Cardiac fibroblast (primary cell): ENCODE measurements at regions not wholly inside any gene's neighbourhood (a gene's known extent, or its start where the extent isn't known, plus 50 kb on each side); places are given as distances from the start of the nearest gene placed in this dataset.
"Not testable (repeated sequence)": the region's sequence is repeated elsewhere in the genome, so short reads cannot be mapped to it uniquely, and the experiment has no call there.

Source experiments
- DNase-seq, 2 donors: peaks; one replicate each; pipeline versions ENCODE4 v3.0.0 to v3.0.0-alpha.2; 2010; ENCODE audit warnings: low read depth in 2 of 2
- H3K4me3 ChIP-seq, 2 donors: replicated peaks in 1 of 2; 1 replicate in 1 of 2; 2 replicates in 1 of 2; pipeline ENCODE4 v1.5.1; 2011; ENCODE audit warnings: low read depth in 2 of 2, low read length in 2 of 2, mild to moderate bottlenecking in 2 of 2, moderate library complexity in 1 of 2
- TF ChIP-seq, protein P1 (sequence below): IDR thresholded peaks from one replicate; pipeline ENCODE4 v1.5.1; 2011; ENCODE audit warnings: low read depth, mild to moderate bottlenecking, low read length, inconsistent platforms

DNA sequence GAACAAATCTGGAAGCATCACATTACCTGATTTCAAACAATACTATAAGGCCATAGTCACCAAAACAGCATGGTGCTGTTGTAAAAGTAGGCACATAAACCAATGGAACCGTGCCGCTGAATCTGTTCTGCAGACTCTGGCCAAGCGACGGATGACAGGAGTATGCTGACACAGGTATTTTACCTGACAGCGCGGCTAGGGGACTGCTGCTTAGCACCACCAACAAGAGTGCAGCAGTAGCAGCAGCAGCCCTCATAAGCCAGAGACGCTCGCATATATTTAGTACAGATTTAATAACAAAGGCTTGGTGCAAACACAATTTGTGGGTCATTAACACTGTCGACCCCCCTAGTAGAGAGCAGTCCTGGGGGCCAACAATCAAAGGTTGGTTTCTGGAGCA lies 677.6 kb upstream of the LMO3 start:
- DNase-seq, result no peak
- TF ChIP-seq, protein P1, sequence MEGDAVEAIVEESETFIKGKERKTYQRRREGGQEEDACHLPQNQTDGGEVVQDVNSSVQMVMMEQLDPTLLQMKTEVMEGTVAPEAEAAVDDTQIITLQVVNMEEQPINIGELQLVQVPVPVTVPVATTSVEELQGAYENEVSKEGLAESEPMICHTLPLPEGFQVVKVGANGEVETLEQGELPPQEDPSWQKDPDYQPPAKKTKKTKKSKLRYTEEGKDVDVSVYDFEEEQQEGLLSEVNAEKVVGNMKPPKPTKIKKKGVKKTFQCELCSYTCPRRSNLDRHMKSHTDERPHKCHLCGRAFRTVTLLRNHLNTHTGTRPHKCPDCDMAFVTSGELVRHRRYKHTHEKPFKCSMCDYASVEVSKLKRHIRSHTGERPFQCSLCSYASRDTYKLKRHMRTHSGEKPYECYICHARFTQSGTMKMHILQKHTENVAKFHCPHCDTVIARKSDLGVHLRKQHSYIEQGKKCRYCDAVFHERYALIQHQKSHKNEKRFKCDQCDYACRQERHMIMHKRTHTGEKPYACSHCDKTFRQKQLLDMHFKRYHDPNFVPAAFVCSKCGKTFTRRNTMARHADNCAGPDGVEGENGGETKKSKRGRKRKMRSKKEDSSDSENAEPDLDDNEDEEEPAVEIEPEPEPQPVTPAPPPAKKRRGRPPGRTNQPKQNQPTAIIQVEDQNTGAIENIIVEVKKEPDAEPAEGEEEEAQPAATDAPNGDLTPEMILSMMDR, result no peak

GRCh38 chr12:17282169-17282568 lies 676.2 kb upstream of the LMO3 start:
- DNase-seq, result not testable (repeated sequence)

More for the DNA sequence above, 677.6 kb upstream of the LMO3 start:
- H3K4me3 ChIP-seq, result no peak overlapping the region

DNA sequence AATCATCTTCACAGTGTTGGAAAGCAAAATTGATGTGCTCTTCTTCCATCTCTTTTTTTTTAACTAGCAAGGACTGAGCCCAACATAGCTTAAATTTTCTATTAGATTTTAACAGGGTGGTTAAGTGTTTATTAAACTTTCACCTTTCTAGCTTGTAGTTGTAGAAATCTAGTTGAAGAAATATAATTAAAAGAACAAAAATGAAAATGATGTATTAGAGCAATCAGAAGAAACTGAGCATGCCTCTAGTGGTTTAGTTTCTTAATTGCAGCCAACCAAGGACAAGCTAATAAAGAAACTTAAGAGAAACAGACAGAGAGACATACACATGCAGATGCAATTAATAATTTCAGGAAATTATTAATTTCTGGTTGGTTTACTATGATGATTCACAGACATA lies 673.0 kb upstream of the LMO3 start:
- DNase-seq, result no peak
- TF ChIP-seq, protein P1, result no peak
- H3K4me3 ChIP-seq, result no peak overlapping the region

More at GRCh38 chr12:17282169-17282568, 676.2 kb upstream of the LMO3 start:
- not testable (repeated sequence) for H3K4me3 ChIP-seq

DNA sequence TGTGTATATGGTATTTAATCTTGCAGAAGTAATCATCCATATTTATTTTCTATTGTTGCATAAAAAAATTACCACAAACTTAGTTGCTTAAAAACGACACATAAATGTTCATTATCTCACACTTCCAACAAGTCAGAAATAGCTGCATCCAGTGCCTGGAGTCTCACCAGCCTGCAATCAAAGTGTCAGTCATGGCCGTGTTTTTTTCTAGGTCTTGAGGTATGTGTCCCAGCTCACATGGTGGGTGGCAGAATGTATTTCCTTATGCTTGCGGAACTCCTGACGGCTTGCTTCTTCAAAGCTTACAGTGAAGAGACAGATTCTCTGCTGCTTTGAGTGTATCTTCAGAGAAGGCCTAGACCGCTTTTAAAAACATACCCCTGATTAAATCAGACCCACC lies 670.2 kb upstream of the LMO3 start:
- TF ChIP-seq, protein P1, result no peak
- no peak overlapping the region for H3K4me3 ChIP-seq
- no peak for DNase-seq

- TF ChIP-seq, protein P1, result no peak
- DNase-seq, result no peak
- H3K4me3 ChIP-seq, result no peak overlapping the region
Measured at GRCh38 chr12:17266856-17267255, 660.9 kb upstream of the LMO3 start.

- TF ChIP-seq, protein P1, result no peak
- H3K4me3 ChIP-seq, result no peak overlapping the region
- DNase-seq, result no peak
Measured at GRCh38 chr12:17264603-17265002, 658.6 kb upstream of the LMO3 start.

DNA sequence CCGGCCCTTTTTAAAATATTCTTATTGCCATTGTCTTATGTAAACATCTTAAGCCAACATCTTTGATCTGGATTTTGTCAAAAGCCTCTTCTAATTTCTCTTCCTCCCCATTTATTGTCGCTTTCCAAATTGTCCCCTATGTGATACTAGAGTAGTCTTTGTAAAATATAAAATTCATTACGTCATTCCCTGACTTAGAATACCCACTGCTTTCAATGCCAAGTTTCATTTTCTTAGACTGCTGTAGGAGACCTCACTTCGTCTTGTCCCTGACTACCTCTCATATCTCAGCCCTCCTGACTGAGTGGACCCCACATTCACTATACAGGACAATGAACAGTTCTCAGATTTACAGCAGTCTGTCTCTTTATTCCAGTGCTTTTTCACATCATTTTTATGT lies 633.9 kb upstream of the LMO3 start:
- DNase-seq, result no peak
- TF ChIP-seq, protein P1, result no peak
- no peak overlapping the region for H3K4me3 ChIP-seq

GRCh38 chr12:17235996-17236395 lies 630.0 kb upstream of the LMO3 start:
- DNase-seq, result no peak
- no peak overlapping the region for H3K4me3 ChIP-seq
- TF ChIP-seq, protein P1, result no peak
